ENCODE measurements at regions not wholly inside any gene's neighbourhood (a gene's known extent, or its start where the extent isn't known, plus 50 kb on each side); places are given as distances from the start of the nearest gene placed in this dataset.

- intact Hi-C loops (cut with micrococcal nuclease): no loop called here
- no peak for ATAC-seq
Measured at GRCh38 chr3:160170409-160171370, 54.5 kb upstream of the C3orf80 start.

GRCh38 chr3:160171813-160172212 is 53.4 kb upstream of the C3orf80 start:
- Histone ChIP-seq H3K79me2 (ENCODE audit: low read length) (no peaks in the 10 kb centered on the region), H3K9me2 (replicated peaks; ENCODE audit: low read length) (no peaks in the 10 kb centered on the region), H3K4me2 (ENCODE audit: low read length) (no peak overlapping the region), H3F3A (ENCODE audit: low read length, unreplicated experiment) (no peaks in the 10 kb centered on the region), H3K4me1 (ENCODE audit: insufficient read depth, low read length) (peaks cover 14% of the 10 kb centered on the region), H3K9ac (ENCODE audit: low read length) (no peak overlapping the region), H3K27me3 (ENCODE audit: low read length) (no peaks in the 10 kb centered on the region), H4K20me1 (ENCODE audit: low read length) (no peaks in the 10 kb centered on the region), H2AFZ (ENCODE audit: low read length) (no peak overlapping the region), H3K27ac (ENCODE audit: low read length) (no peak overlapping the region), H3K4me3 (ENCODE audit: low read length) (no peak overlapping the region), H3K36me3 (ENCODE audit: low read depth, low read length) (no peaks in the 10 kb centered on the region), H3K9me3 (ENCODE audit: low read length) (no peaks in the 10 kb centered on the region)
- TF ChIP-seq EZH2phosphoT487 (IDR thresholded peaks at IDR 0.05; ENCODE audit: borderline replicate concordance, low read length): no peak
- intact Hi-C loops (cut with micrococcal nuclease): no loop called here
- DNase-seq: no peak
- BruUV-seq (replicated peaks): no TSS peak
- CTCF ChIA-PET: no interaction called here
- POLR2A ChIA-PET (ENCODE audit: unreplicated experiment): no interaction called here
- no peak for ATAC-seq

More at GRCh38 chr3:160170409-160171370, 54.5 kb upstream of the C3orf80 start:
- Histone ChIP-seq H3K4me3 (ENCODE audit: low read length) (no peak overlapping the region), H3K36me3 (ENCODE audit: low read depth, low read length) (no peaks in the 10 kb centered on the region), H2AFZ (ENCODE audit: low read length) (no peak overlapping the region), H3K27me3 (ENCODE audit: low read length) (no peaks in the 10 kb centered on the region), H3K9me2 (replicated peaks; ENCODE audit: low read length) (no peaks in the 10 kb centered on the region), H3K4me2 (ENCODE audit: low read length) (no peak overlapping the region), H4K20me1 (ENCODE audit: low read length) (no peaks in the 10 kb centered on the region), H3K79me2 (ENCODE audit: low read length) (no peaks in the 10 kb centered on the region), H3K9ac (ENCODE audit: low read length) (no peak overlapping the region), H3F3A (ENCODE audit: low read length, unreplicated experiment) (no peaks in the 10 kb centered on the region), H3K27ac (ENCODE audit: low read length) (no peak overlapping the region), H3K4me1 (ENCODE audit: insufficient read depth, low read length) (peaks cover 14% of the 10 kb centered on the region), H3K9me3 (ENCODE audit: low read length) (no peaks in the 10 kb centered on the region)
- ChIA-PET POLR2A (ENCODE audit: unreplicated experiment) (no interaction called here), CTCF (no interaction called here)
- TF ChIP-seq CTCF (conservative IDR thresholded peaks at IDR 0.05; ENCODE audit: low read depth, low read length): no peak
- DNase-seq: no peak
- no TSS peak for BruUV-seq (replicated peaks)

- H3K27me3 ChIP-seq (ENCODE audit: low read length): no peaks in the 10 kb centered on the region
- DNase-seq (no peak), ATAC-seq (no peak)
- no peaks in the 10 kb centered on the region for H3K9me2 ChIP-seq (replicated peaks; ENCODE audit: low read length)
- H3K4me1 ChIP-seq (ENCODE audit: insufficient read depth, low read length): no peaks in the 10 kb centered on the region
- H3K27ac ChIP-seq (ENCODE audit: low read length): no peak overlapping the region
- H2AFZ ChIP-seq (ENCODE audit: low read length): no peak overlapping the region
- no peak overlapping the region for H3K4me3 ChIP-seq (ENCODE audit: low read length)
- CTCF ChIA-PET: no interaction called here
- no peaks in the 10 kb centered on the region for H4K20me1 ChIP-seq (ENCODE audit: low read length)
- TF ChIP-seq EZH2phosphoT487 (IDR thresholded peaks at IDR 0.05; ENCODE audit: borderline replicate concordance, low read length) (no peak), EZH2 (IDR thresholded peaks at IDR 0.05; ENCODE audit: low read length, unreplicated experiment) (no peak), CTCF (conservative IDR thresholded peaks at IDR 0.05; ENCODE audit: low read depth, low read length) (no peak)
- H3F3A ChIP-seq (ENCODE audit: low read length, unreplicated experiment): no peaks in the 10 kb centered on the region
- no peaks in the 10 kb centered on the region for H3K36me3 ChIP-seq (ENCODE audit: low read depth, low read length)
- intact Hi-C loops (cut with micrococcal nuclease): no loop called here
- POLR2A ChIA-PET (ENCODE audit: unreplicated experiment): no interaction called here
- H3K9ac ChIP-seq (ENCODE audit: low read length): no peak overlapping the region
- no peaks in the 10 kb centered on the region for H3K79me2 ChIP-seq (ENCODE audit: low read length)
- H3K9me3 ChIP-seq (ENCODE audit: low read length): no peaks in the 10 kb centered on the region
- BruUV-seq (replicated peaks): no TSS peak
- no peak overlapping the region for H3K4me2 ChIP-seq (ENCODE audit: low read length)
Measured at GRCh38 chr3:160174621-160175020, 50.6 kb upstream of the C3orf80 start.
